DMS79 treated with DMSO at 0.1 percent for 48 hours (cell line): ENCODE measurements at regions not wholly inside any gene's neighbourhood (a gene's known extent, or its start where the extent isn't known, plus 50 kb on each side); places are given as distances from the start of the nearest gene placed in this dataset.
"Not testable (repeated sequence)": the region's sequence is repeated elsewhere in the genome, so short reads cannot be mapped to it uniquely, and the experiment has no call there.

ENCODE experiments used
- DNase-seq: peaks from one replicate; lab custom pipeline; 2025; lab: John Stamatoyannopoulos, UW

DNA sequence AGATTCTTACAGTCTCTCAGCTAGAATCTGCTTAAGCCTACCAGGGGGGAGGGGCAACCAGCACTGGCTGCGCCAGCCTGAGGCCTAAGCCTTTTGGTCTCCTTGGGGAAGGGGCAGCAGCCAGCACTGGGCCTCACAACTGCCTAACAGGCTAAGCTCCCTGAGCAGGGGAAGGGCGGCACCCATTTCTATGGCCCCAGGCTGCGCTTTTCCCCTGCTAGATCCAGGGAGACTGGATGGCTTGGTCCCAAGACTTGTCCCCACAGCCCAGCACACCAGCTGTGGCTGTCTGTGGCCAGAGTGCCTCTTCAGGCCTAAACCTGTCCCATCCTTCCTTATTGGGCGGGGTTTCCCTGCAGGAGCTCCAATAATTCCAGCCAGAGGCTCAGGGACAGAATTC lies 1230.3 kb upstream of the CRIM1 start:
- DNase-seq, result no peak

DNA sequence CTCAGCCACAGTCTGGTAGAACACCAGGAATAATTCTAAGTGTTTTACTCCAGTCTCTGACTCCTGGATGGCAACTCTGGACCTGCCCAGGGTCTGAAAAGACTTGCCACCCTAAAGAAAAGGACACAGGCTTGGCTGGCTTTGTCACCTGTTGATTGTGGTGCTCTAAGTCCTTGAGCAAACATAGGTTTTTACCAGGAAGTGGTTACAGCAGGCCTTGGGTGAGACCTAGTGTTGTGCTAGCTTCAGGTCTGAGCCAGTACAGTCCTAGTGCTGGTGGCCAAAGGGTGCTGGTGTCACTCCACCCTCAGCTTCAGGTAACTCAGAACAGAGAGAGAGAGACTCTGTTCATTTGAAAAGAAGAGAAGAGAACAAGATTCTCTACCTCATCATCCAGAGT lies 1239.4 kb upstream of the CRIM1 start:
- no peak for DNase-seq

DNA sequence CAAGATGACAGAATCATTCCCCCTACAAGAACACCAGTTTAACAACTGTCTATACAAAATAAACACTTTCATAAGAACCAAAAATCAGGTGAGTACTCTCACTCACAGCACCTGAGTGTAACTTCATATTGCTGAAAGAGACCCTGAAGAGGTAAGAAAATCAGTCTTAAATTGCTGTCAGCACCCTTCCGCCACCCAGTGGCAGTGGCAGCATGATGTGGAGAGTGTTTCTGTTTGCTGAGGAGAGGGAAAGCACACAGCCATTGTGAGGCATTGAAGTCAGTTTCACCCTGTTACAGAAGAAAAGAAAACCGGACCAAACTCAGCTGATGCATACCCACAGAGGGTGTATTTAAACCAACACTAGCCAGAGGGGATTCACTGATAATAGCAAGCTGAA lies 1240.8 kb upstream of the CRIM1 start:
- no peak for DNase-seq

DNA sequence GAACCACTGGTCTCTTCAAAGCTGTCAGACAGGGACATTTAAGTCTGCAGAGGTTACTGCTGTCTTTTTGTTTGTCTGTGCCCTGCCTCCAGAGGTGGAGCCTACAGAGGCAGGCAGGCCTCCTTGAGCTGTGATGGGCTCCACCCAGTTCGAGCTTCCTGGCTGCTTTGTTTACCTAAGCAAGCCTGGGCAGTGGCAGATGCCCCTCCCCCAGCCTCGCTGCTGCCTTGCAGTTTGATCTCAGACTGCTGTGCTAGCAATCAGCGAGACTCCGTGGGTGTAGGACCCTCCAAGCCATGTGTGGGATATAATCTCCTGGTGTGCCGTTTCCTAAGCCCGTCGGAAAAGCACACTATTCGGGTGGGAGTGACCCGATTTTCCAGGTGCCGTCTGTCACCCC lies 1243.2 kb upstream of the CRIM1 start:
- not testable (repeated sequence) for DNase-seq

DNA sequence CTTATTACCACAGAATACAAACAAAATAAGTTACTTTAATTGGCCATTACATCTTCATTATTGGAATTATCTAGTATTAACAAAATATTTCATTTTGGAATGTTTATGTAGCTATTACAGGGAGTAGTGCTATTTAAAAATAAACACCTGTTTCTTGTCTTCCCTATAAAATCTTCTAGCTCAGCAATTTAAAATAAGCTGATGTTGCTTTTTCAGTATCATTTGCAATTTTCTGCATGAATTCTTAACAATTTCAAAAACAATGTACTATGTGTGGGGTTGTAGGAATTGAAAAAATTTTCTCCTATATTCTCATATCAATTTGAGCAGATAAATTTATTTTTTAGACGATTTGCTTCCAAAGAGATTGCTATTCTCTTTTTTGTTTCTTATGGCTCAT lies 1251.3 kb upstream of the CRIM1 start:
- no peak for DNase-seq

DNA sequence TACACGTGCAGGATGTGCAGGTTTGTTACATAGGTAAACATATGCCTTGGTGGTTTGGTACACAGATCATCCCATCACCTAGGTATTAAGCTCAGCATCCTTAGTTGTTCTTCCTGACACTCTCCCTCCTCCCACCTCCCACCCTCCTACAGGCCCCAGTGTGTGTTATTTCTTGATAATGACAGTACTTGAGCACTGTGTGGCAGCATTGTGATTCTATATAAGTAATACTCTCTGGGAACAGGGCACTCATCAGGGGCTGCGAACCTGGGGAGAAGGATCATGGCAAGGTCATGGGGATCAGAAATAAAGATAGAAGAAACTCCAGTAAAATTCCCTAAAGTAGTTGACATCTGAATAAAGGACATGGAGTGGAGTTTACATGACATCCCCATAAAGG lies 1256.2 kb upstream of the CRIM1 start:
- DNase-seq, result no peak

DNA sequence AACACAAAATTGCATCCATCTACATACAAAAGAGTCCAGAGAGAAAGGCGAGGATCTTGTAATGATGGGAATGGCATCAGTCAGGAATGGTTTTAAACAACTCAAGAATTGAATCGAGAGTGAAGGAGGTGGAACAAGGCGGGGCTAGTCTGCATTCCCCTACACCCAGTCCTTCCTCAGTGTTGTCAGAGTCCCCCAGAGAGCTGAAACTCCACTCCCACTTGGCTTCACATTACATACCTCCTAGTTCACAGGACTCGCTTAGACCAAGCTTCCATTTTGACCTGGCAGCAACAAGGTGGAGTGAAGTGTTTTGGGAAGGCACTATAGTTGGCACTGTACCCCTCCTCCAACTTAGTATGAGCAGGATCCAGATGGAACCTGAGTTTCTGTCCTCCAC lies 1273.5 kb upstream of the CRIM1 start:
- no peak for DNase-seq

DNA sequence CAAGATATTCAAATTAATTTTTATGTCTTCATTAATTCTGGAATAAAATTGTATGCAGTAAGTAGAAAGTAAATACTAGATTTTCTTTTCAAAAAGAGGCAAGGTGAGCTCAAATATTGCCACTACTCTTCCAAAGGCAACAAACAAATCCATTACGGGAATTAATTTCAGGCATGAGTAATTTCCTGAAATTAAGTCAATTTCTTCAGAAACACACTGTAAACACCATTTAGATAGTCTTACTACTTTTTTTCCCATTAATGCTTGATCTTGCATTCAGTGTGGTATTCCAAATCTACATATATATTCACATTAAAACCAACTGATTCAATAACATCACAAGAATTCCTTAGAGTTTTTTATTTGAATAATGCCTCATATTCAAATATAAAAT lies 1274.0 kb upstream of the CRIM1 start:
- no peak for DNase-seq

DNA sequence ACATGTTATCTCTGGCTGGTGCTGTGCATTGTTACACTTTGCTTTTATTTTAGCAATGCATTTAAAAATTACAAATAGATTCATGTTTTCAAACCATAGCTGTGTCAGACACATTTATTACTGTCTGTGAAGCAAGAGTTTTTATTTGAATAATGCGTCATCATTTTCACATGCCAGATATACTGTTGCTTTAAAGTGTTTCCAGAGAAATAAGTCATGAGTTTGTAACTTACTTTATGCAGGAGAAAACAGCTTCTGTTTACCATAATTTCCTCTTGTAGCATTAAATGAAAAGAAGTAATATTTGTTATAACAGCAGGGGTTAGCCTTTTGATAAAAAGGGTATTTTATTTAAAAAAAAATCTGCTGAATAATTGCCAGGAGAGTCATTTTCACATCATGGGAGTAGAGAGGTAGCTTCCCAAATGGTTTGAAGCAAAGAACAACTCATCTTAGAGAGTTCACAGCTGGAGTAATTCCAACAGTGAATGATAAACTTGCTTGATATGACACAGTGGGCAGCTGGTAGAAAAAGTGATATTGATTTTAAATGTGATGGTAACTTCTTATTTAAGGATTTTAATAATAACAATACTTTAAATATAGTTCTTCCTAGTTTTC lies 1274.5 kb upstream of the CRIM1 start:
- DNase-seq, result no peak

DNA sequence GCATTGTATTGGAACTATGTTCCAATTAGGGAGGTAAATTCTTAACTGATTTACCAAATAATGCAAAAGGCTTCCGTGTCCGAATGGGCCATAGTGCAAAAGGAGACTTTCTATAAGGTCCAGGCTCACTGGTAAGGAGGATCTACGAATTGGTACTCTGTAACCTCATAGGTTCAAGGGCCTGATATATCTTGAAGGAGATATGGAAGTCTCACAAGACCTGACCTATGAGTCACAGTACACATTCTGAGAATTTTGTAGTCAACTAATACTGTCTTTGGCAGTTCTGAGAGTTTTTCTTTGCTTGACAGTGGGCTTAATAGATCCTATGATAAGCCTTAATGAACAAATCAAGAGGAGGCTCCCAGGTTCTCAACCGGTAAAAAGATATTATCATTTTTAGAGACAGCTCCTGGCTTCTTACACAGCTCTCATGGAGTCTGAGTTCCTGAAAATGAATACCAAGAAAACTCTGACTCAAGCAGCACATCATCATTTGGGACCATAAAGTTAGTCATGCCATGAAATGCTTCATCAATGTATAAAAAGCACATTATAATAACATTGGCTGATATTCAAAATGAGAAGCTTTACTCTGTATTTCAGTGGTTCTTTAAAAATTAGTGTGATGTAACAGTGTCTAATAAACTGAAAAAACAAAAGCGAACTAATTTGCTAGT lies 1275.2 kb upstream of the CRIM1 start:
- DNase-seq, result no peak

DNA sequence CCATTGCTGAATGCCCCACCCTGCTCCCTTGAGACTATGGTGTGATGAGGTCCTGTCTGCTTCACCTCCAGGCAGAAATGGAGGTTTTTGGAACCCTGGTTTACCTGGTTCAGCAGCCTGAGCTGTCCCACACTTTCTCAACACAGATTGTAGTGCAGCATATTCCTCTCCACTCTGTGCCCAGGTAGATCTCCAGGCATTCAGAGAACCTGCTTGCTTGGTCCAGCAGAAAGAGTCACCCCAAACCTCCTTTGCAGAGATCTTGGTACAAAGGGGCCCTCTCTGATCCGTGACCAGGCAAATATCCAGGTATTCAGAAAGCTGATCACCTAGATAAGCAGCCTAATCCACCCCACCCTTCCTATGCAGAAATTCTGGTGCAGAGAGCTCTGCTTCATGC lies 1288.2 kb upstream of the CRIM1 start:
- no peak for DNase-seq

DNA sequence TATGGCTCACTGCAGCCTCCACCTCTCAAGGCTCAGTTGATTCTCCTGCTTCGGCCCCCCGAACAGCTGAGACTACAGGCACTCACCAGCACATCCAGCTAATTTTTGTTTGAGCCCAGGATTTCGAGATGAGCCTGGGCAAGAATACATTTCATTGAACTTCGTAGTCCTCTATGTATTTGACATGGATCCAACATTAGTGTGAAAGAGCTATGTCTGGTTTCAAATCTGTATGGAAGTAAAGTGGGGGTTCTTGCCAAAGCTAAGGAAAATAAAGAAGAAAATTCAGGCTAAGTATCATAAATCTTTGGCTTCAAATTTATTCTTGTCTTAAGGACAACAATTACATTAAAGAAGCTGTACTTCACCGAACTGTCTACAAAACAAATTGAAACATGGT lies 1291.7 kb upstream of the CRIM1 start:
- DNase-seq, result no peak

DNA sequence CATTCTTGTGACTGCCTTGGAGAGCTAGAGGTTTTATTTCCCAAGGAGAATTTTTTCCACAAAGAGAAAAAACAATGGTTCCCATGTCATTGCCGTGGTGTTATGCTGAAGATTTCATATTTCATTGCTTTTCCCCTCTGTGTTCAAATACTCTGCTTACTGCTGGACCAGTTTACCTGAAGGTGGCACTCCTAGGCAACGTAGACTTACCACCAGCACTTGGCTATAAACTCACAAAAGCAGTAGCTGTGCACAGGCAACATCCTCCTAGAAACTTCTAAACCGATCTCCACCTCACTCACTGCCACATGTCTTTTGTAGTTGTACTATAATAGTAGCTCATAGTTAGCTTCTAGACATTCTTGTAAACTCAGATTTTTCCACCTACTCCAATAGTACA lies 1319.7 kb upstream of the CRIM1 start:
- DNase-seq, result no peak

DNA sequence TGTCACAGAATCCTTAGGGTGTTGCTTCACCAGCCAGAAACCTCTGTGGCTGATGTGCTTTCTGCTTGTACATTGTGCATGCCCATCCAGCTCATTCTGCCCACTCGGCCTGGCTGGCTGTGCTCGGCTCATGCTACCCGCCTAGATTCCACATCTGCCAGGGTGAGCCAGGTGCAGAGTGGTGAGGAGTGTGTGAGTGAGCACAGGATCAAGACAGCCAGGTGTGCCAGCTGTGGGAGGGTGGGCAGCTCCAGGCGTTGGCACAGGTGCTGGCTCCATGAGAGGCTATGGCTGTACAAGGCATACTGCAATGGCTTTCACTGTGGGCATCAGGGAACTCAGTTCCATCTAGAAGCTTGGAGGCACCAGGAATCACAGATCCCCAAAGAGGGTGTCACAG lies 1321.8 kb upstream of the CRIM1 start:
- DNase-seq, result no peak

DNA sequence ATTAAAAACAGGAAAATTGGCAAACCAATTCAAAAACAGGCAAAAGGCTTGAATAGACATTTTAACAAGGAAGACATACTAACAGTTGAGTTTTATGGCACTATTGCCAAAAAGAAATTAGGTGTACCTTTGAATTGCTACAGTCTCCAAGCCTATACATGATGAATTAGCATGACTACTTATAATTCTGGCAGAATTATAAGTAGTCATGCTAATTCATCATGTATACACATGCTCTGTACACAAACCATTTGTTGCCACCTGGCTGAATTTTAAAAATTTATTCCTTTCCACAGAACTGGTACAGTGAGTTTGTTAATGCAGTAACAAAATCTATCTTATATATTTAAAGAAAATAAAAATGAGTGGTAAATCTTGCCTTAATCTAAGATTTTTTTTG lies 1332.0 kb upstream of the CRIM1 start:
- DNase-seq, result no peak

DNA sequence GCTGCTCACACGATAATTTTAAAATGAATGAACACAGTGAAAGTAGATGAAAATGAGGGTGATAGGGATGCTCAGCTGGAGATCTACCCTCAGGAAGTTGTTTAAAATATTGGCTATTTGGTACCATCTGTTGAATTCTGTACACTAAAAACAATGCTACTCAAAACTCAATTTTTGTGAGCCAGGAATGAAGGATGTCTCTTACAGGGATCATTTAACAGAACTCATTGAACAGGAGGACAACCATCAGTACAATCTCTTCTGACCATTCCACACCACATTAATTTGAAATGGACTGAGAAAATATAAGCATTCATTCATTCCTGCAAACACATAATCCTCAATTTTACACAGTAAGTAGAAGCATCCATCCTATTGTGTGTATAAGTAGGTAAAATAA lies 1355.1 kb upstream of the CRIM1 start:
- no peak for DNase-seq

DNA sequence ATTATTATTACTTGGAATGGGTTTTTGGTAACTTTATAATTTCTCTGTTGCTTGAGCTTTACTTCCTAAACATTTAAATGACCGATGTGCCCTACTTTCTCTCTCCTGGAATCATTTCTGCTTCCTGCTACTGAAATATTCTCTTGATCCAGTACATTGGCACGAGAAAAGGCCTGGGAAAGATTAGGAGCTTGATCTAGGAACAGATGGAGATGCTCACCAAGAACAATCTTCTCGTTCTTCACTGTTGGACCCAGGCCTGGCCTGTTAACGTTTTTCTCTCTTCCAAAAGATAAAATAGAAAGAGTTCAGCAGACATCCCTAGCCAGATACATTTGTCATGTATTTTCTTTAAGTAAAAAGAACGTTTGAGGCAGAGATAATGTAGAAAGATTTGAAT lies 1356.8 kb upstream of the CRIM1 start:
- DNase-seq, result no peak

DNA sequence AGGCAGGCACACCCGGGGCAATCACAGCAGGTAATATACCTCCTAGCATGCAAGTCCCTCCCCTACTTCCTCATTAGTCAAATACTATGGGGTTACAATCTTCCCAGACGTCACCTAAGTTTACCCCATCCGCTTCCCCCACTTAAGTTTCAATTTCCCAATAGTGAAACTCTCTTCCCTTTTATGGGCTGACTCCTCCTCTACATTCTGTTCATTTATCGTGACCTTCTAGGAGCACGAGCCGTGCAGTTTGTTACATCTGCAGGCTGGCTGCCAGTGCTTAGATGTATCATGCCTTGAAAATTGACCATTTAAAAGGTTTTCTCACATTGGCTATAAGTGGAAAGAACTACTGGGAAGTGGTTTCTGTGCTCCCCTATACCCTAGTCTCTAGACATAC lies 1357.8 kb upstream of the CRIM1 start:
- no peak for DNase-seq

DNA sequence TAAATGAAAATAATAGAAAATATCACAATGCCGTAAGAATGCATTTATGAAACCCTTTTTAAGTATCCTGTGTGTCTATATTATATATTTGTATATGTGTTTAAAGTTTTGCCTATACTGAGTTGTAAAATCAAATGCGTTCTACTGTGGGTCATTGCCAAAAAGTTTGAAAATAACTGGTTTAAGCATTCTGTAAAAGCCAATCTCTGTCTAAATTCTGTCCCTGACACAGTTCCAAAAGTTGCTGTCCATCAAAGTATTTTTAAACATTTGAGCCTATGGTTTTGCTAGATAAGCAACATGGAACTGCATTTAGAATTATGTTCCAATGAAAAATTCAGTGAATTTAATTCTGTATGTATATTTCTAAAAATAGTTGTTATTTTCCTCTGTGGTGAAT lies 1360.4 kb upstream of the CRIM1 start:
- no peak for DNase-seq

DNA sequence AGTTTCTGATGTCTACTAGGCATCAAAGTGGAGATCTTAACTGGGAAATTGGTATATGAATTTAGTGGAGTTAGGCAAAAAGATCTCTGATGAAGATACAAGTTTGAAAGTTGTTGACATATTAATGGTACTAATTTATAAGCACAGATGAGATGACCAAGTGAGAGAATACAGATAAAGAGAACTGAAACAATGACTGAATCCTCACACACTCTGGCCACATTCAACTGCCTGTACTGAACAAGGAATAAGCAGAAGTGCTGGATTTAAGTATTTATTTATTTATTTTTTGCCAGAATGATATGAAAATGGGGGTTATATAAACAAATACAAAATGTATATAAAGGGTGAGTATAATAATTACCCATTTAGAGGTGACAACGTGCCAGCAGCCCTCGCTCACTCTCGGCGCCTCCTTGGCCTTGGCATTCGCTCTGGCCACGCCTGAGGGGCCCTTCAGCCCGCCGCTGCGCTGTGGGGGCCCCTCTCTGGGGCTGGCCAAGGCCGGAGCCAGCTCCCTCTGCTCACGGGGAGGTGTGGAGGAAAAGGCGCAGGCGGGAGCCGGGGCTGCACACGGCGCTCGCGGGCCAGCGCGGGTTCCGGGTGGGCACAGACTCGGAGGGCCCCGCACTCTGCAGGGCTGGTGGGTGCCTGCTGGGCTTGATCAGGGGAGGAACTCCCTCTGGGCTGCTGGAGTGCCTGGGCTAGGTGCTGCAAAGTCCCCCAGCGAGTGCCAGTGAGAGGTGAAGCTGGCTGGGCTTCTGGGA lies 1363.9 kb upstream of the CRIM1 start:
- DNase-seq, result no peak

DNA sequence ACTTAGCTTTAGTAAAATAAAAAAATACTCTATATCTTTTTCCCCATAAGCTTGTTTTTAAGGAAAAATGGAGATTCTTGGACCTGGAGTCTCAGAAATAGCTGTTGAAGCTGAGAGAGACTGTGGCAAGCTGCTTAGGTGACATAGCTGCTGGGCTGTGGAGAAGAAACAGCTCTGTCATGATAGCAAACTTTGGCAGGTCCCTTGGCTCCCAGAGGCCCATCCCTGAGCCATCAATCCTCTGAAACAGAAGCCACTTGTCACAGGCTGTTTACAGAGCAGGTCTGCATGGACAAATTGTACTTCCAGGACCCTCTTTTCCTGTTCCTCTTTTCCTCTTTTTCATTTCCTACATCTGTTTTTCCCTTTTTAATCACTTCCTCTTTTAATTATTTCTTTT lies 1370.1 kb upstream of the CRIM1 start:
- no peak for DNase-seq

DNA sequence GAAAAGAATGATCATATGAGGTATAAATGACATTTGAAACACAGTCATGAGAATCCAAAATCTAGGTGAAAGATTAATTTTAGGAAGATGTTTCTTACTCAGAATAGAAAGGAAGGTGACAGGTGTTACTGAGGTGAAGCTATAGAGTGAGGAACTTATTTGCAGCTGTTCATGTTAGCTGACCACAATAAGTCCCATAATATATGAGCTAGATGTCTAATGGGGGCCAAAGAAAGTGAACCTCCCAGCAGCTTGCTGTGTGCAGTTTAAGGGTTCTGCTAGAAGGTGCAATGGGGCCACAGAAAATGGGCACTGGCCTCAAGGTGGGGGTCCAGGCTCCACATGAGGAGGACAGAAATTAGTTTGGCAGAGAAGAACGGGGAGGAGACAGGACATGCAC lies 1374.9 kb upstream of the CRIM1 start:
- no peak for DNase-seq

DNA sequence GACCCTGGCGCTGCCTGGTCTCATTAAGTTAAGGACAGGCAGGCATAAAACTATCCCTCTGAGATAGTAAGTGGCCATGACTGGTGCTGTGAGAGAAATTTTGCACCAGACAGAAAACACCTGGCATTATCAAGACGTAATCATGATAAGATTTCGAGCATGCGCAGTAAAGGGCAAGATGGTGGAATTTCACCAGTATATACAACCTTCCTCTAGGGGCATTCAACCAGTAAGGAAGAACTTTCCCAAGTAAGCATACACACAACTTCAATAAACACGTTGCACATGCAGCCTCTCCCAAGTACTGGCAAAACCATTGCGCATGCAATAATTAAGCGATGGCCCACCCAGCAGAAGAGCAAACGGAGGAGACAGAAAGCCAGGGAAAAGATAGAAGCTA lies 1376.4 kb upstream of the CRIM1 start:
- no peak for DNase-seq

DNA sequence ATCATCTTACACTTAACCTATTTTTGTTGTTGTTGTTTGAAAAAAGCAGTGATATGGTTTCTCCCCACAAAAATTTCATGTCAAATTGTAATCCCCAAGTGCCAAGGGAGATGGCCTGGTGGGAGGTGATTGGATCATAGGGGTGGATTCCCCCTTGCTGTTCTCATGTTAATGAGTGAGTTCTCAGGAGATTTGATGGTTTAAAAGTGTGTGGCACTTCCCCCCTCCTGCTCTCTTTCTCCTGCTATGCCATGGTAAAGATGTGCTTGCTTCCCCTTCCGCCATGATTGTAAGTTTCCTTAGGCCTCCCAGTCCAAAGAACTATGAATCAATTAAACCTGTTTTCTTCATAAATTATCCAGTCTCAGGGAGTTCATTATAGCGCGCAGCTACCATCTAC lies 1362.7 kb upstream of the FAM98A start:
- DNase-seq, result no peak
